Natural killer cell treated with Interleukin-12 subunit alpha and Interleukin-12 subunit beta and Interleukin-15 and Interleukin-18, amount 100 ng/mL, for 72 hours (primary cell): ENCODE measurements at regions not wholly inside any gene's neighbourhood (a gene's known extent, or its start where the extent isn't known, plus 50 kb on each side); places are given as distances from the start of the nearest gene placed in this dataset.

Source experiments
- ATAC-seq, 2 donors: fragments of 150-1000 bp; cut with Tn5 transposase in 1 of 2; sonication (Bioruptor Pico), chemical (Tn5 transposase) in 1 of 2; 2 replicates each; pipeline ENCODE4 v1.10.0; 2021
- DNase-seq: peaks from one replicate; pipeline ENCODE4 v3.0.0; 2022; ENCODE audit warnings: low spot score
- H3K27ac Mint-ChIP-seq, 2 donors: 1 replicate in 1 of 2; 2 replicates in 1 of 2; pipeline ENCODE4 v1.8.0; 2022; ENCODE audit warnings: mixed read lengths in 2 of 2, mild to moderate bottlenecking in 1 of 2, moderate library complexity in 1 of 2
- H3K27me3 Mint-ChIP-seq, 2 donors: 1 replicate in 1 of 2; 2 replicates in 1 of 2; pipeline ENCODE4 v1.8.0; 2022; ENCODE audit warnings: mixed read lengths in 2 of 2
- H3K36me3 Mint-ChIP-seq: one replicate; pipeline ENCODE4 v1.8.0; 2022; ENCODE audit warnings: mixed read lengths
- H3K4me1 Mint-ChIP-seq, 2 donors: 1 replicate in 1 of 2; 2 replicates in 1 of 2; pipeline ENCODE4 v1.8.0; 2022; ENCODE audit warnings: low read depth in 2 of 2, mixed read lengths in 2 of 2, mild to moderate bottlenecking in 1 of 2
- H3K4me3 Mint-ChIP-seq: one replicate; pipeline ENCODE4 v1.8.0; 2022; ENCODE audit warnings: mixed read lengths
- H3K9me3 Mint-ChIP-seq: 2 replicates; pipeline ENCODE4 v1.8.0; 2022; ENCODE audit warnings: mixed read lengths

DNA sequence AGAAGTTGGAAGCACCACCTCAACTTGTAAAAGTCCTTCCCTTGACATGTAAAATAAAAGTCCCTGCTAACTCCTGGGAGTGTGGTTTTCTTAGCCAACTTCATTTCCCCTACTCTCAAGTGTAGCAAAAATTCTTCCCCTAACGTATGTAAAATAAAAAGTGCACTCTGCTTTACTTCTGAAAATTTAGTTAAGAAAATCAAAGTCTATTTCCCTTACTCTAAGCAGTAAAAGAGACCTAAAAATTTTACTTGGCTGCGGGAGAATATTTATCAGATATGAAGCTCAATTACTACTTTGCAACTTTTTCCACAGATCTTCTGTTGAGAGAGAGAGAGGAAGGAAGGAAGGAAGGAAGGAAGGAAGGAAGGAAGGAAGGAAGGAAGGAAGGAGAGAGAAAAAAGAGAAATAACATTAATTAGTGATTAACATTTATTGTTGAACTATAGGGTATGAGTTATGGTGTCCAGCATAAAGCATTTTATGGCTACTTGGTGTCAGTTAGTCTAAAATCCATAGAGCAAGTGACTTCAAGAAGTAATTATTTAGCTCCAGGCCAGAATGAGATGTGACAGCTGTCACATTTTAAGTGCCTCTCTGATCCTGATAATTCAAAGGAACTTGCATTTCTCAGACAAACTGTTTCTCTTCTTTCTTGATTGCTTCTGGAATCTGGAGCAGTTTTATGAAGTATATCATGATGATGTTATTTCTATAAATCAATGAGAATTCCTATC lies 210.3 kb downstream of the TMX3 start:
- Mint-ChIP-seq H3K4me1 (no peaks in the 10 kb centered on the region), H3K9me3 (peaks cover 5% of the 10 kb centered on the region), H3K27ac (no peak overlapping the region), H3K36me3 (no peaks in the 10 kb centered on the region), H3K4me3 (no peak overlapping the region), H3K27me3 (no peaks in the 10 kb centered on the region)
- DNase-seq, result no peak
- ATAC-seq, result no peak

- Mint-ChIP-seq H3K27me3 (no peaks in the 10 kb centered on the region), H3K36me3 (no peaks in the 10 kb centered on the region), H3K4me3 (no peak overlapping the region), H3K27ac (no peak overlapping the region), H3K9me3 (no peaks in the 10 kb centered on the region), H3K4me1 (no peaks in the 10 kb centered on the region)
- DNase-seq (no peak), ATAC-seq (no peak)
Measured at GRCh38 chr18:68500556-68500955, 214.4 kb downstream of the TMX3 start.

- no peak for ATAC-seq
- Mint-ChIP-seq H3K4me3 (no peak overlapping the region), H3K4me1 (no peaks in the 10 kb centered on the region)
Measured at GRCh38 chr18:68499141-68499540, 215.8 kb downstream of the TMX3 start.

GRCh38 chr18:68498636-68499035 lies 216.3 kb downstream of the TMX3 start:
- DNase-seq (no peak), ATAC-seq (no peak)
- Mint-ChIP-seq H3K27me3 (no peaks in the 10 kb centered on the region), H3K4me1 (no peaks in the 10 kb centered on the region), H3K36me3 (no peaks in the 10 kb centered on the region), H3K9me3 (no peaks in the 10 kb centered on the region), H3K4me3 (no peak overlapping the region), H3K27ac (no peak overlapping the region)

More at GRCh38 chr18:68499141-68499540, 215.8 kb downstream of the TMX3 start:
- no peak for DNase-seq
- Mint-ChIP-seq H3K27ac (no peak overlapping the region), H3K36me3 (no peaks in the 10 kb centered on the region), H3K9me3 (no peaks in the 10 kb centered on the region), H3K27me3 (no peaks in the 10 kb centered on the region)

GRCh38 chr18:68498185-68498584 lies 216.7 kb downstream of the TMX3 start:
- Mint-ChIP-seq H3K27ac (no peak overlapping the region), H3K9me3 (no peaks in the 10 kb centered on the region), H3K36me3 (no peaks in the 10 kb centered on the region), H3K4me1 (no peaks in the 10 kb centered on the region), H3K4me3 (no peak overlapping the region), H3K27me3 (no peaks in the 10 kb centered on the region)
- no peak for DNase-seq
- no peak for ATAC-seq

GRCh38 chr18:68494802-68495581 lies 219.9 kb downstream of the TMX3 start:
- DNase-seq (no peak), ATAC-seq (no peak)
- Mint-ChIP-seq H3K36me3 (no peaks in the 10 kb centered on the region), H3K27ac (no peak overlapping the region), H3K27me3 (no peaks in the 10 kb centered on the region), H3K9me3 (peaks cover 4% of the 10 kb centered on the region), H3K4me1 (no peaks in the 10 kb centered on the region), H3K4me3 (no peak overlapping the region)

- ATAC-seq, result no peak
- H3K4me3 Mint-ChIP-seq, result no peak overlapping the region
- no peaks in the 10 kb centered on the region for H3K36me3 Mint-ChIP-seq
- H3K27ac Mint-ChIP-seq, result no peak overlapping the region
- DNase-seq, result no peak
- no peaks in the 10 kb centered on the region for H3K4me1 Mint-ChIP-seq
- H3K27me3 Mint-ChIP-seq, result no peaks in the 10 kb centered on the region
- H3K9me3 Mint-ChIP-seq, result peaks cover 4% of the 10 kb centered on the region
Measured at GRCh38 chr18:68489013-68489792, 225.7 kb downstream of the TMX3 start.

DNA sequence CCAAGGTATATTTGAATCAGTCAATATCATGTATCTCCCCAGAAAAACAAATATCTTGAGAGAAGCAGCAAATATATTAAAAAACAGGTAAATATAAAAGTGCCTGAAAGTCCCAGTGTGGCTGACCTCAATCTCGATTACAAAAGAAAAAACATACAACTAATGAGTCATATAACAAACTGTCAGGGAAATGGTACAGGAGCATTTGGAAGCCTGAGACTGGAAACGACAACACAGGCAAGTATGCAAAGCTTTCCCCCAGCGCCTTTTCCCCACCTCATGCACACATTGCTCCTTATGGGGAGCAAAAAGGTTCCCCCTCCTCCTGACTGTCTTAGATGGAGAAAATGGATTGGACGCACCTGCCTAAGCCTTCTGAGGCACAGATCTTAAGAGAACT lies 230.7 kb downstream of the TMX3 start:
- no peaks in the 10 kb centered on the region for H3K36me3 Mint-ChIP-seq
- H3K27me3 Mint-ChIP-seq, result no peaks in the 10 kb centered on the region
- H3K9me3 Mint-ChIP-seq, result peaks cover 3% of the 10 kb centered on the region
- no peaks in the 10 kb centered on the region for H3K4me1 Mint-ChIP-seq
- ATAC-seq (no peak), DNase-seq (no peak)
- H3K27ac Mint-ChIP-seq, result no peak overlapping the region
- no peak overlapping the region for H3K4me3 Mint-ChIP-seq

DNA sequence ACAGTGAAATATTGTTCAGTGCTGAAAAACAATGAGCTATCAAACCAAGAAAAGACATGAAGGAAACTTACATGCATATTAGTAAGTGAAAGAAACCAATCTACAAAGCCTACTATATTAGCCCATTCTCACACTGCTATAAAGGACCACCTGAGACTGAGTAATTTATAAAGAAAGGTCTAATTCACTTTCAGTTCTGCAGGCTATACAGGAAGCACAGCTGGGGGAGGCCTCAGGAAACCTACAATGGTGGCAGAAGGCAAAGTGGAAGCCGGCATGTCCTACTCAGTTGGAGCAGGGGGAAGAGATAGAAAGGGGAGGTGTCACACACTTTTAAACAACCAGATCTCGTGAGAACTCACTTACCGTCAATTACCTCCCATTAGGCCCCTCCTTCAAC lies 232.1 kb downstream of the TMX3 start:
- no peaks in the 10 kb centered on the region for H3K27me3 Mint-ChIP-seq
- H3K9me3 Mint-ChIP-seq, result peaks cover 3% of the 10 kb centered on the region
- H3K4me3 Mint-ChIP-seq, result no peak overlapping the region
- ATAC-seq, result no peak
- no peak for DNase-seq
- H3K36me3 Mint-ChIP-seq, result no peaks in the 10 kb centered on the region
- H3K4me1 Mint-ChIP-seq, result no peaks in the 10 kb centered on the region
- no peak overlapping the region for H3K27ac Mint-ChIP-seq

DNA sequence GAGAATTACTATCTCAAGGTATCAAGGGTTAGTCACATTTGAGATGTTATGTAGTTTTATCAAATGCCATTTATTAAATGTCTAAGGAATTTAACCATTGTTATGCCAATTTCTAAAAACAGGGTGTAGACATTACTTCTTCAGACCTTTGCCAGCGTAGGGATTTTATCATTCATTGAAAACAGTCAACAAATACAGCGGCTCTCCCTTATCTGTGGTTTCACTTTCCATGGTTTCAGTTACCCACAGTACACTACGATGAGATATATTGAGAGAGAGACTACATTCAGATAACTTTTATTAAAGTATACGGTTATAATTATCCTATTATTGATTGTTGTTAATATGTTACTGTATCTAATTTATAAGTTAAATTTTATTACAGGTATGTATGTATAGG lies 234.7 kb downstream of the TMX3 start:
- no peaks in the 10 kb centered on the region for H3K27me3 Mint-ChIP-seq
- ATAC-seq (no peak), DNase-seq (no peak)
- peaks cover 3% of the 10 kb centered on the region for H3K9me3 Mint-ChIP-seq
- H3K36me3 Mint-ChIP-seq, result no peaks in the 10 kb centered on the region
- no peak overlapping the region for H3K27ac Mint-ChIP-seq
- no peak overlapping the region for H3K4me3 Mint-ChIP-seq
- no peaks in the 10 kb centered on the region for H3K4me1 Mint-ChIP-seq

DNA sequence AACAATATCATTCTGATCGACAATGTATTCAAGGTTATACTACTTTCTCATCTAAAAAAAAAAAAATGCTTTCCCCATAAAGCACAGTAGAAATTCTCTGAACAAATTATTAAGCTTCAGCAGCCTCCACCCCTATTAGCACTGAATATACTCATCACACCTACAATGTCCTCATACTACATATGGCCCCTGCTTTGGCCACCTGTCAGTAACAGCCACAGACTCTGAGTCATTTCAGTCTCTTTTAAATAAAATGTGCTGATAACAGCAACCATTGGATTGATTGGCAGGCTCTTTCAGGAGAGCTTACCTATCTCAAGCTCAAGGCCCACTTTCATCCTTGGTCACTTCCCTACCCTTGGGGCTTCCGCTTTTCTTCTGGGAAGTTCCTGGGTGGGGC lies 236.7 kb downstream of the TMX3 start:
- Mint-ChIP-seq H3K27me3 (no peaks in the 10 kb centered on the region), H3K9me3 (peaks cover 3% of the 10 kb centered on the region), H3K4me3 (no peak overlapping the region), H3K36me3 (no peaks in the 10 kb centered on the region), H3K27ac (no peak overlapping the region), H3K4me1 (no peaks in the 10 kb centered on the region)
- DNase-seq (no peak), ATAC-seq (no peak)

DNA sequence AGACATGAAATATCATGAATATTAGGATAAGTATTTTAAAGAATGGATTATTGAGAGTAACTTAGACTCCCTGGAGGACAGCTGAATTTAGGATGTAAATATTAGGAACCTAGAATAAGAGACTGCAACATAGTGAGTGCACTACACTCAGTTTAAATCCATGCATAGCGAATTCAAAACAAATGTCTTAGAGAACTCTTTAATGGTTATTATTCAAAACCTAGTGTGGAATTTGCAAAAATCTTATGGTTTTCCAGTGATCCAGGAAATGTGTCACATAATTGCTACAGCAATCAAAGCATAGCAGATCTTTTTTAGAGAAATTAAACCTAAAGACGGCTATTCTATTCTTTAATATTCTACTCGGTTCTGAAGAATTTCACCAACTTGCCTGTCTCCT lies 239.0 kb downstream of the TMX3 start:
- Mint-ChIP-seq H3K9me3 (no peaks in the 10 kb centered on the region), H3K36me3 (no peaks in the 10 kb centered on the region), H3K27me3 (no peaks in the 10 kb centered on the region), H3K4me1 (no peaks in the 10 kb centered on the region), H3K27ac (no peak overlapping the region), H3K4me3 (no peak overlapping the region)
- ATAC-seq, result no peak
- no peak for DNase-seq

GRCh38 chr18:68472701-68473295 lies 242.1 kb downstream of the TMX3 start:
- no peaks in the 10 kb centered on the region for H3K4me1 Mint-ChIP-seq
- H3K4me3 Mint-ChIP-seq, result no peak overlapping the region
- H3K27me3 Mint-ChIP-seq, result no peaks in the 10 kb centered on the region
- DNase-seq, result no peak
- no peak overlapping the region for H3K27ac Mint-ChIP-seq
- ATAC-seq, result no peak
- H3K9me3 Mint-ChIP-seq, result peaks cover 4% of the 10 kb centered on the region
- no peaks in the 10 kb centered on the region for H3K36me3 Mint-ChIP-seq
